ENCODE measurements at regions not wholly inside any gene's neighbourhood (a gene's known extent, or its start where the extent isn't known, plus 50 kb on each side); places are given as distances from the start of the nearest gene placed in this dataset.

GRCh38 chr3:25277503-25277902, 150.6 kb upstream of the RARB start:
- Mint-ChIP-seq H3K4me1 (peaks cover 20% of the 10 kb centered on the region), H3K4me3 (no peak overlapping the region), H3K27ac (no peak overlapping the region), H3K36me3 (ENCODE audit: low read depth) (peaks cover 4% of the 10 kb centered on the region), H3K9me3 (no peaks in the 10 kb centered on the region), H3K27me3 (ENCODE audit: insufficient read depth) (peaks cover 3% of the 10 kb centered on the region)
- no peak overlapping the region for H3K9ac ChIP-seq (ENCODE audit: extremely low read depth, low read length, poor library complexity, severe bottlenecking)
- TF ChIP-seq CTCF (conservative IDR thresholded peaks at IDR 0.05): no peak
- no peak overlapping the region for H3K27ac ChIP-seq (ENCODE audit: low read depth, low read length)
- no peak for DNase-seq
- H3K9me3 ChIP-seq (ENCODE audit: control insufficient read depth, low read length): no peaks in the 10 kb centered on the region
- H3K27me3 ChIP-seq (ENCODE audit: control insufficient read depth, insufficient read depth, low read length, poor library complexity, severe bottlenecking): no peaks in the 10 kb centered on the region
- peaks cover 12% of the 10 kb centered on the region for H3K4me1 ChIP-seq (ENCODE audit: control insufficient read depth, insufficient read depth, low read length)
- H3K4me3 ChIP-seq (ENCODE audit: low read length): no peak overlapping the region
- no peaks in the 10 kb centered on the region for H3K36me3 ChIP-seq (ENCODE audit: control insufficient read depth, insufficient read depth, low read length)

DNA sequence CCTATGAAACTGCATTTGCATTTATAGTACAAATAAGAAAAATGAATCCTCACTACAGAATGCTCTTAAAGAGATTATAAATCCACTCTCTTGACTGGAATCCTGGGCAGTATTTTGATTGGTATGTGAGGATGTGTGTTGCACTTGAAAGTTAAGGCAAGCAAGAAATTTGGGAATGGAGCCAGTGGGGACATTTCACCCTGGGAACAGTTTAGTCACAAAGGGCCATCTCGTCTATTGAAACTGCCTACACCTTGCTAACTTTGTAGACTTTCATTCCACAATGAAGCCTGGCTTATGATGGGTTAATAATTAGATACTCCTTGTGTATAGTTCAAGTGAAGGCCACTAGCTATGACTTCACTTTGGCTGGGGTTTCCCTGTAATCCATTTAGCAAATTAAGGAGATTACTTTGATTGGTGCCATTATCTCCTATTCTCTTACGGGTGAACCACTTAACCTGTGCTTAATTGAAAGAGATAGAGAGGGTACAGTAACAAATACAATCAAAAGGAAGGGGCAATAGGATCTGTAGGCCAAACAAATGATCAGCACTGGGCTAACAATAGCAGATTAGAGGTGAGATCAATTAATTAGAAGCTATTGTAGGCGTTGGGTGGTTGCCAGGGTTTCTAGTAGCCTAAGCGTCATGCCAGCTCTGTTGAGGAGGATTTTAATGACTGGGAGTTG, 146.9 kb upstream of the RARB start:
- 27 to 65% methylated on average over 2 to 4 of the region's 4 CpGs for WGBS, 2 experiments (ENCODE audit: insufficient coverage in 1 of 2, insufficient read length in 1 of 2)
- peak; percentile 55 for DNase-seq
- H3K4me3 Mint-ChIP-seq: no peak overlapping the region
- H3K9me3 Mint-ChIP-seq: no peaks in the 10 kb centered on the region
- H3K36me3 Mint-ChIP-seq (ENCODE audit: low read depth): peaks cover 4% of the 10 kb centered on the region
- H3K9me3 ChIP-seq (ENCODE audit: control insufficient read depth, low read length): no peaks in the 10 kb centered on the region
- no peaks in the 10 kb centered on the region for H3K36me3 ChIP-seq (ENCODE audit: control insufficient read depth, insufficient read depth, low read length)
- no peak overlapping the region for H3K27ac ChIP-seq (ENCODE audit: low read depth, low read length)
- H3K4me3 ChIP-seq (ENCODE audit: low read length): no peak overlapping the region
- peaks cover 3% of the 10 kb centered on the region for H3K27me3 Mint-ChIP-seq (ENCODE audit: insufficient read depth)
- no peak for TF ChIP-seq CTCF (conservative IDR thresholded peaks at IDR 0.05)
- H3K4me1 ChIP-seq (ENCODE audit: control insufficient read depth, insufficient read depth, low read length): peaks cover 12% of the 10 kb centered on the region
- peak overlapping the region; percentile 11 for H3K9ac ChIP-seq (ENCODE audit: extremely low read depth, low read length, poor library complexity, severe bottlenecking)
- no peaks in the 10 kb centered on the region for H3K27me3 ChIP-seq (ENCODE audit: control insufficient read depth, insufficient read depth, low read length, poor library complexity, severe bottlenecking)
- peak overlapping the region; percentile 67 for H3K27ac Mint-ChIP-seq
- H3K4me1 Mint-ChIP-seq: peaks cover 24% of the 10 kb centered on the region

GRCh38 chr3:25281732-25282126, 146.3 kb upstream of the RARB start:
- Histone ChIP-seq H3K36me3 (ENCODE audit: control insufficient read depth, insufficient read depth, low read length) (no peaks in the 10 kb centered on the region), H3K9ac (ENCODE audit: extremely low read depth, low read length, poor library complexity, severe bottlenecking) (peak overlapping the region; percentile 11), H3K4me1 (ENCODE audit: control insufficient read depth, insufficient read depth, low read length) (peaks cover 12% of the 10 kb centered on the region), H3K27me3 (ENCODE audit: control insufficient read depth, insufficient read depth, low read length, poor library complexity, severe bottlenecking) (no peaks in the 10 kb centered on the region), H3K27ac (ENCODE audit: low read depth, low read length) (no peak overlapping the region), H3K9me3 (ENCODE audit: control insufficient read depth, low read length) (no peaks in the 10 kb centered on the region), H3K4me3 (ENCODE audit: low read length) (no peak overlapping the region)
- H3K36me3 Mint-ChIP-seq (ENCODE audit: low read depth): peaks cover 4% of the 10 kb centered on the region
- H3K27me3 Mint-ChIP-seq (ENCODE audit: insufficient read depth): peaks cover 3% of the 10 kb centered on the region
- H3K4me1 Mint-ChIP-seq: peaks cover 26% of the 10 kb centered on the region
- no peak overlapping the region for H3K27ac Mint-ChIP-seq
- no peak for DNase-seq
- no peak overlapping the region for H3K4me3 Mint-ChIP-seq
- H3K9me3 Mint-ChIP-seq: no peaks in the 10 kb centered on the region
- WGBS, 2 experiments (ENCODE audit: insufficient coverage in 1 of 2, insufficient read length in 1 of 2): 71% methylated on average over 1 to 2 of the region's 2 CpGs
- no peak for TF ChIP-seq CTCF (conservative IDR thresholded peaks at IDR 0.05)

Data from endodermal cell (in vitro differentiated cells).